ENCODE measurements at regions not wholly inside any gene's neighbourhood (a gene's known extent, or its start where the extent isn't known, plus 50 kb on each side); places are given as distances from the start of the nearest gene placed in this dataset.

DNA sequence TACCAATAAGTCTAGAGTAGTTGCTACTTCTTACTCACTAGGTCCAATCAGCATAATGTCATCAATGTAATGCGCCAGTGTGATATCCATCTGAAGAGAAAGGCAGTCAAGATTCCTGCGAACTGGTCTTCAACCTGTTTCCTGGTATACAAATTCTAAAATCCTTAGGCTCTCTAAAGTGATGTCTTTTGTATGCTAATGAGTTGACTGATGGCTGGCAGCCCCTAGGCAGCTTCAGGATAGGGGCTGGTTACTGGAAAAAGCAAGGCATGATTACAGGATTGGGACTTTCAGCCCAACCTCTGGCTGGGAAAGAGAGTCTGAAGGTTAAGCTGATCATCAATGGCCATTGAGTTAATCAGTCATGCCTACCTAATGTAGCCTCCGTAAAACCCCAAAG lies 250.2 kb upstream of the PTER start:
- H3K4me3 ChIP-seq (replicated peaks in 1 of 3; ENCODE audit: low read depth in 2 of 3, low read length in 3 of 3), result no peak overlapping the region
- H3K9me3 ChIP-seq (replicated peaks in 1 of 2; ENCODE audit: control insufficient read depth in 1 of 2, insufficient read depth in 1 of 2, low read length in 2 of 2), result peaks cover 12 to 27% of the 10 kb centered on the region in 2 donors
- no CpG with 5 or more reads among the region's 3 CpGs for WGBS (ENCODE audit: insufficient coverage)
- H3K4me1 ChIP-seq (ENCODE audit: control insufficient read depth in 1 of 2, insufficient read depth in 2 of 2, low read length in 2 of 2), result no peaks in the 10 kb centered on the region
- H3K9me3 Mint-ChIP-seq, result peaks cover 0 to 18% (median 3%) of the 10 kb centered on the region in 7 donors
- H2AFZ ChIP-seq (ENCODE audit: insufficient read depth, low read depth, low read length, poor library complexity, severe bottlenecking), result no peak overlapping the region
- no peaks in the 10 kb centered on the region for H3K27me3 ChIP-seq (ENCODE audit: control insufficient read depth in 2 of 2, insufficient read depth in 2 of 2, low read length in 2 of 2)
- H3K36me3 ChIP-seq (replicated peaks in 1 of 2; ENCODE audit: control insufficient read depth in 1 of 2, insufficient read depth in 2 of 2, low read length in 2 of 2), result no peaks in the 10 kb centered on the region
- no peak overlapping the region for H3K27ac ChIP-seq (ENCODE audit: low read depth in 1 of 2, low read length in 2 of 2)
- H3K27ac Mint-ChIP-seq, result no peak overlapping the region
- H3K79me2 ChIP-seq (ENCODE audit: insufficient read depth, low read length), result no peaks in the 10 kb centered on the region
- peaks cover 0 to 3% (median 0%) of the 10 kb centered on the region in 3 donors for H3K27me3 Mint-ChIP-seq (ENCODE audit: low read depth in 3 of 3)
- intact Hi-C loops (cut with micrococcal nuclease), result no loop called here
- H3K4me1 Mint-ChIP-seq, result no peaks in the 10 kb centered on the region
- no peak overlapping the region for H3K9ac ChIP-seq (ENCODE audit: insufficient read depth, low read length, poor library complexity, severe bottlenecking)
- H4K20me1 ChIP-seq (ENCODE audit: insufficient read depth, low read length), result no peaks in the 10 kb centered on the region
- no peaks in the 10 kb centered on the region for H3K36me3 Mint-ChIP-seq
- no peak overlapping the region for H3K4me3 Mint-ChIP-seq
- no peak for DNase-seq
- TF ChIP-seq, protein P1, sequence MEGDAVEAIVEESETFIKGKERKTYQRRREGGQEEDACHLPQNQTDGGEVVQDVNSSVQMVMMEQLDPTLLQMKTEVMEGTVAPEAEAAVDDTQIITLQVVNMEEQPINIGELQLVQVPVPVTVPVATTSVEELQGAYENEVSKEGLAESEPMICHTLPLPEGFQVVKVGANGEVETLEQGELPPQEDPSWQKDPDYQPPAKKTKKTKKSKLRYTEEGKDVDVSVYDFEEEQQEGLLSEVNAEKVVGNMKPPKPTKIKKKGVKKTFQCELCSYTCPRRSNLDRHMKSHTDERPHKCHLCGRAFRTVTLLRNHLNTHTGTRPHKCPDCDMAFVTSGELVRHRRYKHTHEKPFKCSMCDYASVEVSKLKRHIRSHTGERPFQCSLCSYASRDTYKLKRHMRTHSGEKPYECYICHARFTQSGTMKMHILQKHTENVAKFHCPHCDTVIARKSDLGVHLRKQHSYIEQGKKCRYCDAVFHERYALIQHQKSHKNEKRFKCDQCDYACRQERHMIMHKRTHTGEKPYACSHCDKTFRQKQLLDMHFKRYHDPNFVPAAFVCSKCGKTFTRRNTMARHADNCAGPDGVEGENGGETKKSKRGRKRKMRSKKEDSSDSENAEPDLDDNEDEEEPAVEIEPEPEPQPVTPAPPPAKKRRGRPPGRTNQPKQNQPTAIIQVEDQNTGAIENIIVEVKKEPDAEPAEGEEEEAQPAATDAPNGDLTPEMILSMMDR (IDR thresholded peaks at IDR 0.05), result no peak
- no peak overlapping the region for H3K4me2 ChIP-seq (replicated peaks; ENCODE audit: extremely low read depth, low read length, poor library complexity, severe bottlenecking)

DNA sequence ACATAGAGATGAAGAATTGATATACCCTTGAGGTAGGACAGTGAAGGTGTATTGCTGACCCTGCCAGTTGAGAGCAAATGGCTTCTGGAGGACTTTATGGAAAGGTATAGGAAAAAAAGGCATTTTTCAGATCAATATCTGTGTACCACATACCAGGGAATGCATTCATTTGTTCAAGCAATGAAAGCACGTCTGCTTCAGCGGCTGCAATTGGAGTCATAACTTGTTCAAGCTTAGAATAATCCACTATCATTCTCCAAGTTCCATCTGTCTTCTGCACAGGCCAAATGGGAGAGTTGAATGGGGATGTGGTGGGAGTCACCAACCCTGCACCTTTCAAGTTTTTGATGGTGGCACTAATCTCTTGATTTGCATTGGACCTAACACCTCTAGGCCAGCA lies 249.6 kb upstream of the PTER start:
- Histone ChIP-seq H3K79me2 (ENCODE audit: insufficient read depth, low read length) (no peaks in the 10 kb centered on the region), H3K9me3 (replicated peaks in 1 of 2; ENCODE audit: control insufficient read depth in 1 of 2, insufficient read depth in 1 of 2, low read length in 2 of 2) (peaks cover 12 to 27% of the 10 kb centered on the region in 2 donors), H3K4me1 (ENCODE audit: control insufficient read depth in 1 of 2, insufficient read depth in 2 of 2, low read length in 2 of 2) (no peaks in the 10 kb centered on the region), H3K9ac (ENCODE audit: insufficient read depth, low read length, poor library complexity, severe bottlenecking) (no peak overlapping the region), H3K27me3 (ENCODE audit: control insufficient read depth in 2 of 2, insufficient read depth in 2 of 2, low read length in 2 of 2) (no peaks in the 10 kb centered on the region), H2AFZ (ENCODE audit: insufficient read depth, low read depth, low read length, poor library complexity, severe bottlenecking) (no peak overlapping the region), H3K27ac (ENCODE audit: low read depth in 1 of 2, low read length in 2 of 2) (no peak overlapping the region), H3K4me2 (replicated peaks; ENCODE audit: extremely low read depth, low read length, poor library complexity, severe bottlenecking) (no peak overlapping the region), H4K20me1 (ENCODE audit: insufficient read depth, low read length) (no peaks in the 10 kb centered on the region), H3K4me3 (replicated peaks in 1 of 3; ENCODE audit: low read depth in 2 of 3, low read length in 3 of 3) (no peak overlapping the region), H3K36me3 (replicated peaks in 1 of 2; ENCODE audit: control insufficient read depth in 1 of 2, insufficient read depth in 2 of 2, low read length in 2 of 2) (no peaks in the 10 kb centered on the region)
- no CpG with 5 or more reads among the region's 2 CpGs for WGBS (ENCODE audit: insufficient coverage)
- no peak overlapping the region for H3K4me3 Mint-ChIP-seq
- no peaks in the 10 kb centered on the region for H3K4me1 Mint-ChIP-seq
- peaks cover 0 to 3% (median 0%) of the 10 kb centered on the region in 3 donors for H3K27me3 Mint-ChIP-seq (ENCODE audit: low read depth in 3 of 3)
- intact Hi-C loops (cut with micrococcal nuclease), result no loop called here
- H3K36me3 Mint-ChIP-seq, result no peaks in the 10 kb centered on the region
- peaks cover 0 to 18% (median 3%) of the 10 kb centered on the region in 7 donors for H3K9me3 Mint-ChIP-seq
- TF ChIP-seq, protein P1 (IDR thresholded peaks at IDR 0.05), result no peak
- no peak for DNase-seq
- H3K27ac Mint-ChIP-seq, result no peak overlapping the region

Measured in CD14-positive monocyte (primary cell).